GM12892 (cell line): ENCODE measurements at regions not wholly inside any gene's neighbourhood (a gene's known extent, or its start where the extent isn't known, plus 50 kb on each side); places are given as distances from the start of the nearest gene placed in this dataset.

Experiments used
- DNase-seq: peaks from one replicate; pipeline ENCODE4 v3.0.0; 2011; ENCODE audit not compliant: insufficient read length
- FAIRE-seq: peaks from 2 replicates; lab custom pipeline; 2011; peaks lifted over from hg19 to GRCh38; lab: Jason Lieb, UNC
- POLR2A ChIP-seq: IDR thresholded peaks from 2 replicates; pipeline ENCODE4 v1.6.1; 2011; ENCODE audit warnings: low read depth, low read length, control low read depth
- POLR2AphosphoS5 ChIP-seq: IDR thresholded peaks from 2 replicates; pipeline ENCODE4 v1.6.1; 2011; ENCODE audit warnings: low read depth, low read length, control low read depth
- TAF1 ChIP-seq: IDR thresholded peaks from 2 replicates; pipeline ENCODE4 v1.6.1; 2011; ENCODE audit warnings: low read depth, mild to moderate bottlenecking, control low read depth, low read length, borderline replicate concordance

GRCh38 chr6:163667372-163668060, 253.0 kb downstream of the QKI start:
- TF ChIP-seq POLR2AphosphoS5 = no peak
- no peak for TF ChIP-seq POLR2A
- TF ChIP-seq TAF1 = no peak
- FAIRE-seq (peak; percentile 65), DNase-seq (peak; percentile 73)

- FAIRE-seq (peak; percentile 56), DNase-seq (no peak)
- no peak for TF ChIP-seq POLR2AphosphoS5
- TF ChIP-seq TAF1 = no peak
- no peak for TF ChIP-seq POLR2A
Measured at GRCh38 chr6:163665464-163665863, 250.9 kb downstream of the QKI start.

DNA sequence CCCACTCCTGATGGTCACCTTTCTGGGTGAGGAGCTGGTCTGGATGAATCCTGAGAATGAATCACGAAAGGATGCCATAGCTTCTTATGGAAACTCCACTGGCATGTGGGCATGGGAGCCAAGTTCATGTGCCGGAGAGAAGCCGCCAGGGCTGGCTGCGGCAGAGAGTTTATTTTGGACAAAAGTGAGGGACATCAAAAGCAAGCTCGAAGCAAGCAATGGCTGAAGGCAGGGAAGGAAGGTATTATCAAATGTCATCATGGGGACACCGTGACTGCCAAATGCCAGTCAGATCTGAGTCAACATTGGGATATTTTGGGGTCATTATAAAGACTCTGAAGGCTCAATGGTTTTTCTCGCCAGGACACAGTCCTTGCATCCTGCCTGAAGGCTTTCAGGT, 249.1 kb downstream of the QKI start:
- DNase-seq (no peak), FAIRE-seq (no peak)
- no peak for TF ChIP-seq POLR2AphosphoS5
- no peak for TF ChIP-seq TAF1
- no peak for TF ChIP-seq POLR2A

DNA sequence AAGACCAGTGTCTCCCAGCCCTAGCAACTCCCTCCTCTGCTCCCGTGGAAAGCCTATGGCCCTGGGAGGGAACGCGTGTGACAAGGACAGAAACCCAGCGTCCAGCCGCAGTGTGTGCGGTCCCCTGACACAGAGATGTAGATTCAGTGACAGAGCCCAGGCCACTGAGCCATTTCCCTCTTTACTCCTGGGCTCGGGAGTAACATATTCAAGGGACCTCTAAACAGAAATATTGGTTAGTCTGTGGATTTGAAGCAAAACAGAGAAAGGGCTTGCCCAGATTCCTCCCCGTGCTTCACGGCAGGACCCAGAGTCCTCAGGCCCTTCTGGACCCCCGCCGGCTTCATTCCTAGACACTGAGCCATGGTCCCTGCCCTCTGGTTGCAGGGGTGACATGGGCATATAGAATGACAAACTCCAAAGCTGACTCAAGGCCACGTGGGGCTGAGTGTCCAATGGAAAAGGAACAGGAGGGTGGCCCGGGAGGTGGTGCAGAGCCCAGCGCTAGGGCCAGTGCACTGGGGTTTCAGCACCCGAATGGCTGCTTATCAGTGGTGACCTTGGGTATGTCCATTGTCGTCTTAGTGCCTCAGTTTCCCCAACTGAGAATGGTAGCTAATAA, 248.2 kb downstream of the QKI start:
- TF ChIP-seq POLR2A (no peak), TAF1 (no peak), POLR2AphosphoS5 (no peak)
- FAIRE-seq (no peak), DNase-seq (no peak)

- peak; percentile 78 for FAIRE-seq
- no peak for DNase-seq
- no peak for TF ChIP-seq POLR2AphosphoS5
- TF ChIP-seq POLR2A = no peak
- no peak for TF ChIP-seq TAF1
Measured at GRCh38 chr6:163661272-163661671, 246.8 kb downstream of the QKI start.

DNA sequence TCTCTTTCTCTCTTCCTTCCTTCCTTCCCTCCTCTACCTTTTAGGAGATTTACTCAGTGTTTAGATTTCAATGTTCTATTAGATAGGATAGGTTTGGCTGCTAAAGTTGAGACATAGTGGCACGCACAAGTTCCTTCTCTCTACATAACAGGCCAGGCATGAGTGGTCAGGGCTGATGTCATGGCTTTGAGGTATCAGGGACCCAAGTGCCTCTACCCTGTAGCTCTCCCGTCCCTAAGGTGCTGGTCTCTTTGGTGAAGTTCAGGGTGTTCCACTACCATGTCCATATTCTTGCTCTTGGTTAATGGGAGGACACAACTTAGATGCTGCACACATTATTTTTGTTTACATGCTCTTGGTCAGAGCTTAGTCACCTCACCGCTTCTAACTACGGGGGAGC, 245.3 kb downstream of the QKI start:
- FAIRE-seq (peak; percentile 17), DNase-seq (no peak)
- TF ChIP-seq POLR2A (no peak), POLR2AphosphoS5 (no peak), TAF1 (no peak)

DNA sequence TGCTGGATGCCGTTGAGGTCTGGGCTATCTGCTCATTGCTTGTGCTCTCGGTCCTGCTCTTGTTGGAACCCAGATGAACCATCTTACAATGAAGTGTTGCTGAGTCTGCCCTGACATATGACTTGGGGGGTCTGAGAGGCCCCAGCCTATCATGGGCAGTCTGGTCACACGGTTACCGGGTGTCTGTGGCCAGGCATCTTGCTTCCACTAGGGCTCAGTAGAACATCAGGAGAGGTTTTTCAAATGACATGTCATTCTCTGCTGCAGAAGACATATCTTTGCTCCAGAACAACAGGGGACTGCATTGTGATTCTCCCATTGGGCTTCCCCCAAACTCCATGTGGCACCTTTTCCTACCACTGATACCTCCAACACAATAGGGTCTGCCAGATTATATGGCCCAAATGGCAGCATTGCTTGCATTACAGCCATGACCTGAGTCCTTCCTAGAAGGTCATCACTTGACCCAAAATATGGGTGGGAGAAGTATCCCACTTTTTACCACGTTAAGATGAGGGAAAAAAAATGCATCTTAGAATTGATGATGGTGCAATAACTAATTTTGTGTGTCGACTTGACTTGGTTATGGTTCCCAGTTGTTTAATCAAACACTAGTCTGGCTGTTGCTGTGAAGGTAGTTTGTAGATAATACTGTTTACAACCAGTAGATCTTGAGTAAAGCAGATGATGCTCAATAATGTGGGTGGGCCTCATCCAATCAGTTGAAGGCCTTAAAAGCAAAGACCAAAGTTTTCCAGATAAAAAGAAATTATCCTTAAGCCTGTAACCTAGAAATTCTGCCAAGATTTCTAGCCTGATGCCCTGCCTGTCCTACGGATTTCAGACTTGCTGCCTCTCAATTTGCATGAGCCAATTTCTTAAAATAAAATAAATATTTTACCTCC, 241.0 kb downstream of the QKI start:
- DNase-seq = no peak
- TF ChIP-seq TAF1 (no peak), POLR2AphosphoS5 (no peak), POLR2A (no peak)
- peak; percentile 33 for FAIRE-seq

DNA sequence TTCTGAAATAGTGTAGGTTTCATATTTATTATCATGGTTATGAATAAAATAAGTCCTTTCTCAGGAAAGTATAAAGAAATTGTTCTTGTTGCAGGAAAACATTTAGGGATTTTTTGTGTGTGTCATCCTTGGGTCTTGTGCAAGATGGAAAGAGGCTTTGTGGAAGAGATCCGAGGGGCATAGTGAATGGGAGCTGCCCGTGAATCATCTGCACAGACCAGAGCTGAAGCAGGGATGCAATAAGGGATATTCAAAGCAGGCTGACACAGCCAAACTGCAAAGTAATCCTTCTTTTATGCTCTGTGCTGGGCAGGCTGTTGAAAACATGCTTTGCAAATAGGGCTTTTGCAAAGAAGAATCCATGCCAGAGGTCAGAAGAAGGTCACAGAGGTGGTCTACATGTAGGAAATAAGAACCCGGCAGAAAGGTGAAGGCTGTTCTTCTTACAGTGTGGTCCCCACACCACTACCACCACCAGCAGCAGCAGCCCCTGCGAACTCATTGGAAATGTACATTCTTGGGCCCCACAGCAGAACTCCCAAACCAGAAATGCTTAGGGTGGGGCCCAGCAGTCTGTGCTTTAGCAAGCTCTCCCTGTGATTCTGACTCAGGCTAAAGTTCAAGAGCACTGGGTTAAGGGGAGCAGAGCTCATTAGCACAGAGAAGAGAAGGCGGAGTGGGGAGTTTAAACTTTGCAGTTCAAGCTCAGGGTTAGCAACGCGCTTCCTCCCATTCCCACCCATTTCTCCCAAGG, 237.6 kb downstream of the QKI start:
- DNase-seq = no peak
- TF ChIP-seq POLR2A (no peak), POLR2AphosphoS5 (no peak)
- FAIRE-seq = no peak

- no peak for FAIRE-seq
- no peak for DNase-seq
- no peak for TF ChIP-seq POLR2A
Measured at GRCh38 chr6:163651426-163651825, 236.9 kb downstream of the QKI start.

- FAIRE-seq (no peak), DNase-seq (no peak)
- TF ChIP-seq POLR2A = no peak
- TF ChIP-seq TAF1 = no peak
- no peak for TF ChIP-seq POLR2AphosphoS5
Measured at GRCh38 chr6:163648868-163649267, 234.3 kb downstream of the QKI start.

- no peak for FAIRE-seq
- TF ChIP-seq POLR2A (no peak), TAF1 (no peak), POLR2AphosphoS5 (no peak)
- DNase-seq = no peak
Measured at GRCh38 chr6:163647624-163648023, 233.1 kb downstream of the QKI start.

GRCh38 chr6:163646866-163647265, 232.3 kb downstream of the QKI start:
- FAIRE-seq (no peak), DNase-seq (no peak)
- TF ChIP-seq TAF1 = no peak
- no peak for TF ChIP-seq POLR2A
- no peak for TF ChIP-seq POLR2AphosphoS5
